Endothelial cell of umbilical vein (primary cell): ENCODE measurements at regions not wholly inside any gene's neighbourhood (a gene's known extent, or its start where the extent isn't known, plus 50 kb on each side); places are given as distances from the start of the nearest gene placed in this dataset.

Experiments
- BruUV-seq: library from RNA; stranded (reverse); fragments of 400-500 nt; replicated peaks from 2 replicates; lab custom pipeline; 2021; lab: Mats Ljungman, UMichigan
- CTCF ChIA-PET: fragments of 300-600, 350-600 bp; sonication (Branson Sonifier 250); formaldehyde crosslinking; loops from one replicate; lab custom pipeline; 2021; ENCODE audit warnings: antibody characterized with exemption, inconsistent platforms; lab: Charles Lee
- POLR2A ChIA-PET: fragments of 300-600, 350-600 bp; sonication (Branson Sonifier 250); formaldehyde crosslinking; loops from one replicate; lab custom pipeline; 2021; ENCODE audit warnings: antibody characterized with exemption, inconsistent platforms; lab: Charles Lee
- DNase-seq: peaks from one replicate; pipeline ENCODE4 v3.0.0-alpha.2; 2011; ENCODE audit warnings: low read depth, low spot score
- FAIRE-seq: peaks from 2 replicates; lab custom pipeline; 2011; peaks lifted over from hg19 to GRCh38; lab: Jason Lieb, UNC
- H2AFZ ChIP-seq: 2 replicates; pipeline ENCODE4 v1.6.0; 2012; ENCODE audit warnings: low read depth, low read length, control low read depth, inconsistent platforms
- H3K27ac ChIP-seq: 2 replicates; pipeline ENCODE4 v1.5.1; 2011; ENCODE audit warnings: low read depth, mild to moderate bottlenecking, control low read depth, low read length, moderate library complexity; ENCODE audit not compliant: insufficient read depth
- H3K27me3 ChIP-seq, 2 experiments: 2 replicates each; pipeline versions ENCODE4 v1.6.0 to v1.6.1; 2011; ENCODE audit warnings: low read length in 2 of 2, mixed read lengths in 1 of 2; ENCODE audit not compliant: control insufficient read depth in 2 of 2, insufficient read depth in 2 of 2
- H3K36me3 ChIP-seq, 2 experiments: 2 replicates in 1 of 2; 3 replicates in 1 of 2; pipeline ENCODE4 v1.5.1; 2011; ENCODE audit warnings: low read length in 2 of 2, mild to moderate bottlenecking in 1 of 2, moderate library complexity in 1 of 2; ENCODE audit not compliant: control insufficient read depth in 2 of 2, insufficient read depth in 2 of 2; ENCODE audit errors: extremely low read depth in 1 of 2
- H3K4me1 ChIP-seq: 3 replicates; pipeline ENCODE4 v1.5.1; 2011; ENCODE audit warnings: mild to moderate bottlenecking, low read length; ENCODE audit not compliant: control insufficient read depth, insufficient read depth; ENCODE audit errors: extremely low read depth
- H3K4me2 ChIP-seq: 2 replicates; pipeline ENCODE4 v1.6.1; 2011; ENCODE audit warnings: low read length, control low read depth, mixed read lengths; ENCODE audit not compliant: insufficient read depth
- H3K4me3 ChIP-seq, 3 experiments: fragments of 200-600 bp in 1 of 3; sonication (generic), shearing (Covaris generic) in 1 of 3; replicated peaks in 1 of 3; 2 replicates each; pipeline ENCODE4 v1.5.1; 2011 to 2016; ENCODE audit warnings: control low read depth in 3 of 3, low read length in 3 of 3, mild to moderate bottlenecking in 2 of 3, inconsistent platforms in 1 of 3, low read depth in 1 of 3, moderate library complexity in 1 of 3; ENCODE audit not compliant: insufficient read depth in 1 of 3
- H3K79me2 ChIP-seq: 2 replicates; pipeline ENCODE4 v1.6.0; 2012; ENCODE audit warnings: low read length, inconsistent platforms; ENCODE audit not compliant: control insufficient read depth, insufficient read depth
- H3K9ac ChIP-seq: replicated peaks from 2 replicates; pipeline ENCODE3; 2011; ENCODE audit warnings: low read length, control low read depth; ENCODE audit not compliant: insufficient read depth; ENCODE audit errors: extremely low read depth
- H3K9me1 ChIP-seq: replicated peaks from 3 replicates; pipeline ENCODE4 v1.6.0; 2011; ENCODE audit warnings: mild to moderate bottlenecking, low read length; ENCODE audit not compliant: control insufficient read depth, insufficient read depth; ENCODE audit errors: extremely low read depth
- H3K9me3 ChIP-seq: replicated peaks from 2 replicates; pipeline ENCODE4 v1.5.1; 2012; ENCODE audit warnings: low read length, inconsistent platforms; ENCODE audit not compliant: control insufficient read depth, insufficient read depth
- H4K20me1 ChIP-seq: replicated peaks from 2 replicates; pipeline ENCODE3; 2011; ENCODE audit warnings: mild to moderate bottlenecking, low read length; ENCODE audit not compliant: control insufficient read depth, insufficient read depth; ENCODE audit errors: extremely low read depth
- FOS ChIP-seq: IDR thresholded peaks from 2 replicates; pipeline ENCODE4 v1.6.1; 2011; ENCODE audit warnings: mild to moderate bottlenecking, low read length, moderate library complexity, borderline replicate concordance; ENCODE audit not compliant: insufficient read depth
- GATA2 ChIP-seq: IDR thresholded peaks from 2 replicates; pipeline ENCODE4 v1.7.0; 2011; ENCODE audit warnings: low read depth, mild to moderate bottlenecking, moderate library complexity, mixed read lengths, low read length; ENCODE audit not compliant: insufficient read length, insufficient read depth
- JUN ChIP-seq: IDR thresholded peaks from 2 replicates; pipeline ENCODE4 v1.6.1; 2011; ENCODE audit warnings: borderline replicate concordance, low read depth; ENCODE audit not compliant: insufficient read length, insufficient read depth
- MYC ChIP-seq: IDR thresholded peaks from one replicate; pipeline ENCODE4 v1.6.1; 2011; ENCODE audit warnings: mild to moderate bottlenecking, low read depth, low read length
- POLR2A ChIP-seq: IDR thresholded peaks from 2 replicates; pipeline ENCODE4 v1.6.1; 2012; ENCODE audit warnings: low read depth, mild to moderate bottlenecking, control low read depth, low read length
- POLR2AphosphoS5 ChIP-seq: IDR thresholded peaks from 2 replicates; pipeline ENCODE4 v1.6.1; 2012; ENCODE audit warnings: low read depth, mild to moderate bottlenecking, control low read depth, low read length, moderate library complexity; ENCODE audit not compliant: insufficient read depth
- dilution Hi-C: fragments of 300-500 bp; cut with MboI; formaldehyde crosslinking; loops from one replicate; pipeline ENCODE4 v1.15.0; 2019; ENCODE audit warnings: low sequenced_read_pairs; ENCODE audit not compliant: extremely low pct_ligation_motif_present
- intact Hi-C: fragments of 100-400 bp; cut with micrococcal nuclease; formaldehyde crosslinking; loops from one replicate; pipeline ENCODE4 v1.10.0; 2022
- TF ChIP-seq, protein P1 (sequence below): IDR thresholded peaks from 2 replicates; pipeline ENCODE4 v1.6.1; 2011; ENCODE audit not compliant: insufficient read depth, insufficient read length

DNA sequence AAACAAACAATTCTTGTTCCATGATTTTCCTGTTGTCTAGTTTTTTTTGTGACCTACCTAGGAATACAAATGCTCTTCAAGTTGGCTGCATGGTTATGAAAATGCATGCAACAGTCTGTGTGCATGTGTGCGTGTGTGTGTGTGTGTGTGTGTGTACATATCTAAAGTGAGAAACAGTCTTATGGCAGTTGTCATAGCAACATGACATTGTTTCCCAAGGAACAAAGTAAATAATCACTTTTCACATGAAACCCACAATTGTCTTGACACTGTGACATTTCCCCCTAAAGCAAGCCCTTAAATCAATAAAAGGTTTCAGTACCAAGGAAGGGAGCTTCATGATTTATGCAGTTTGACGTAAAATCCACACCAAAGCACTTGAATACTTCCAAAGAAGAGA lies 758.4 kb downstream of the CDH8 start:
- no TSS peak for BruUV-seq
- H3K9me1 ChIP-seq: no peaks in the 10 kb centered on the region
- no peak overlapping the region for H2AFZ ChIP-seq
- no peak for TF ChIP-seq JUN
- FAIRE-seq (no peak), DNase-seq (no peak)
- no peak overlapping the region for H3K27ac ChIP-seq
- no peaks in the 10 kb centered on the region for H3K36me3 ChIP-seq
- no peaks in the 10 kb centered on the region for H3K4me1 ChIP-seq
- no peak overlapping the region for H3K9ac ChIP-seq
- no peak overlapping the region for H3K4me2 ChIP-seq
- dilution Hi-C loops: no loop called here
- no peaks in the 10 kb centered on the region for H3K79me2 ChIP-seq
- ChIA-PET POLR2A (no interaction called here), CTCF (no interaction called here)
- peaks cover 3% of the 10 kb centered on the region for H3K9me3 ChIP-seq
- no peak overlapping the region for H3K4me3 ChIP-seq
- no peaks in the 10 kb centered on the region for H3K27me3 ChIP-seq
- H4K20me1 ChIP-seq: no peaks in the 10 kb centered on the region
- intact Hi-C loops: no loop called here

DNA sequence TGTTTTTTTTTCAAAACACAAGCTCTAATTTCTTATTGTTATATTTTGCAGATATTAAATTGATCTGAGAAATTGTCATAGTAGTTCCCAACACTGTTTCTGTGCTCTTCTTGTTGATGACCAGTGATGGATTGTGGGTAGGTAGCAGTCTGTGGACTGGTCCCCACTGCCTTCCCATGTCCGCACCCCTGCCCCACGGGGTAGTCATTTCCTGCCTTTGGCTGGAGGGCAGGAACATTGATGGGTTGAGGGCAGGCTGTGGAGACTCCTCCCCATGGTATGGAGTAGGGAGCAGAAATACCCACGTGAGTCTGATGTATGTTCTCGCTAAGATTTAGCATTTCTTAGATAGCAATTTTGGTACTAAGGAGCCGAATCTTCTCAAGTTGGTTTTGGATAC lies 762.0 kb downstream of the CDH8 start:
- Histone ChIP-seq H3K9ac (no peak overlapping the region), H3K4me3 (no peak overlapping the region), H3K9me1 (no peaks in the 10 kb centered on the region), H3K27ac (no peak overlapping the region), H3K27me3 (no peaks in the 10 kb centered on the region), H3K36me3 (no peaks in the 10 kb centered on the region), H3K4me1 (no peaks in the 10 kb centered on the region), H3K79me2 (no peaks in the 10 kb centered on the region), H4K20me1 (no peaks in the 10 kb centered on the region), H3K4me2 (no peak overlapping the region), H3K9me3 (peaks cover 3% of the 10 kb centered on the region), H2AFZ (no peak overlapping the region)
- FAIRE-seq: no peak
- dilution Hi-C loops: no loop called here
- ChIA-PET POLR2A (no interaction called here), CTCF (interaction anchor here (0.8 kb wide), 1 partner anchor 8 kb away, joined by 3 read pairs; no protein-coding TSS in a partner anchor)
- BruUV-seq: no TSS peak
- intact Hi-C loops: no loop called here
- no peak for DNase-seq
- no peak for TF ChIP-seq POLR2AphosphoS5
- TF ChIP-seq, protein P1, sequence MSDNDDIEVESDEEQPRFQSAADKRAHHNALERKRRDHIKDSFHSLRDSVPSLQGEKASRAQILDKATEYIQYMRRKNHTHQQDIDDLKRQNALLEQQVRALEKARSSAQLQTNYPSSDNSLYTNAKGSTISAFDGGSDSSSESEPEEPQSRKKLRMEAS: no peak
- no peak for TF ChIP-seq MYC
- TF ChIP-seq FOS: no peak
- no peak for TF ChIP-seq GATA2
- TF ChIP-seq JUN: no peak
- no peak for TF ChIP-seq POLR2A
